ENCODE measurements at regions not wholly inside any gene's neighbourhood (a gene's known extent, or its start where the extent isn't known, plus 50 kb on each side); places are given as distances from the start of the nearest gene placed in this dataset.

DNA sequence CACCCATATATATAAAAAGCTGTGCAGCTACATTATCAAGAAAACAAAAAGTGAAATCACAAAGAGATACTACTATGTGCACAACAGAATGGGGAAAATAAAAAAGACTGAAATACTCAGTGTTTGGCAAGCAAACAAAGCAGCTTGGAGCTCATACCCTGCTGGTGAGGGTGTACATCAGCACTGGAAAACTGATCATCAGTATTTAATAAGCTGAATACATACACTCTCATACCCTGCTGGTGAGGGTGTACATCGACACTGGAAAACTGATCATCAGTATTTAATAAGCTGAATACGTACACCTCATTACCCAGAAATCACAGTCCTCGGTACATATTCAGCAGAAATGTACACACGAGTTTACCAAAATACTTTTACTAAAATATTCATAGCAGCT lies 220.8 kb downstream of the SPP2 start:
- Histone ChIP-seq H3K4me1 (ENCODE audit: control insufficient read depth, insufficient read depth, low read length) (peaks cover 37% of the 10 kb centered on the region), H3K27ac (ENCODE audit: low read length) (no peak overlapping the region), H3K36me3 (ENCODE audit: control insufficient read depth, insufficient read depth, low read length) (no peaks in the 10 kb centered on the region), H3K9me3 (ENCODE audit: control insufficient read depth, insufficient read depth, low read length) (no peaks in the 10 kb centered on the region), H3K4me3 (ENCODE audit: low read length) (no peak overlapping the region), H3K27me3 (ENCODE audit: control insufficient read depth, insufficient read depth, low read length) (no peaks in the 10 kb centered on the region)
- Mint-ChIP-seq H3K27me3 (ENCODE audit: low read depth in 2 of 2) (no peaks in the 10 kb centered on the region), H3K27ac (peak overlapping the region; percentile 80 to 92), H3K4me3 (peak overlapping the region; percentile 69), H3K36me3 (no peaks in the 10 kb centered on the region), H3K4me1 (peaks cover 68 to 72% of the 10 kb centered on the region in 2 donors), H3K9me3 (no peaks in the 10 kb centered on the region)
- 75% methylated on average over 4 of the region's 4 CpGs for WGBS (ENCODE audit: insufficient coverage)
- intact Hi-C loops (cut with micrococcal nuclease): loop anchor here (5.0 kb wide), 1 partner anchor 36 kb away; no protein-coding TSS in a partner anchor
- ATAC-seq: no peak
- no peak for DNase-seq
- TF ChIP-seq, protein P1, sequence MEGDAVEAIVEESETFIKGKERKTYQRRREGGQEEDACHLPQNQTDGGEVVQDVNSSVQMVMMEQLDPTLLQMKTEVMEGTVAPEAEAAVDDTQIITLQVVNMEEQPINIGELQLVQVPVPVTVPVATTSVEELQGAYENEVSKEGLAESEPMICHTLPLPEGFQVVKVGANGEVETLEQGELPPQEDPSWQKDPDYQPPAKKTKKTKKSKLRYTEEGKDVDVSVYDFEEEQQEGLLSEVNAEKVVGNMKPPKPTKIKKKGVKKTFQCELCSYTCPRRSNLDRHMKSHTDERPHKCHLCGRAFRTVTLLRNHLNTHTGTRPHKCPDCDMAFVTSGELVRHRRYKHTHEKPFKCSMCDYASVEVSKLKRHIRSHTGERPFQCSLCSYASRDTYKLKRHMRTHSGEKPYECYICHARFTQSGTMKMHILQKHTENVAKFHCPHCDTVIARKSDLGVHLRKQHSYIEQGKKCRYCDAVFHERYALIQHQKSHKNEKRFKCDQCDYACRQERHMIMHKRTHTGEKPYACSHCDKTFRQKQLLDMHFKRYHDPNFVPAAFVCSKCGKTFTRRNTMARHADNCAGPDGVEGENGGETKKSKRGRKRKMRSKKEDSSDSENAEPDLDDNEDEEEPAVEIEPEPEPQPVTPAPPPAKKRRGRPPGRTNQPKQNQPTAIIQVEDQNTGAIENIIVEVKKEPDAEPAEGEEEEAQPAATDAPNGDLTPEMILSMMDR (IDR thresholded peaks at IDR 0.05): no peak

GRCh38 chr2:234269769-234270204 lies 219.3 kb downstream of the SPP2 start:
- WGBS (ENCODE audit: insufficient coverage): 68% methylated on average over 2 of the region's 2 CpGs
- peak overlapping the region in 1 of 2 donors; percentile 17 for H3K27ac Mint-ChIP-seq
- intact Hi-C loops (cut with micrococcal nuclease): loop anchor here (5.0 kb wide), 1 partner anchor 38 kb away; no protein-coding TSS in a partner anchor

DNA sequence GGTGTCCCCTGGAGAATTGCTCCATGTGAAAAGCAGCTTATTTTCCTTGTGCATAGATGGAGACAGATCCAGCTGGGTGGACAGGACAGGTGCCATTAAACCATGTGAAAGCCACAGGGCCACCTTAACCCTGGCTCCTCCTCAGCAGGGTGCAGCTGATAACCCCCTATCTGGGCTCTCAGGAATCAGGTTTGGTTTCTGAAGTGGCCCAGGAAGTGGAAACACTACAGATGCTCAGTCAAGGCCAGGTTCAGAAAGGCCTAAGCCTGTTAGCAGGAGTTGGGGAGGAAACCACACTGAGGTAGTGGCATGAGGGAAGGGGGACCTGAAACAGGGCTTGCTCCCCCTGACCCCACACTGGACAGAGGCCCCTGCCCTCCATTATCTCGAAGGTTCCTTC lies 217.0 kb downstream of the SPP2 start:
- DNase-seq (no peak), ATAC-seq (no peak)
- intact Hi-C loops (cut with micrococcal nuclease): no loop called here
- Mint-ChIP-seq H3K4me3 (no peak overlapping the region), H3K27ac (no peak overlapping the region), H3K4me1 (peaks cover 39 to 43% of the 10 kb centered on the region in 2 donors), H3K9me3 (no peaks in the 10 kb centered on the region), H3K27me3 (ENCODE audit: low read depth in 2 of 2) (no peaks in the 10 kb centered on the region), H3K36me3 (no peaks in the 10 kb centered on the region)
- no peaks in the 10 kb centered on the region for H3K36me3 ChIP-seq (ENCODE audit: control insufficient read depth, insufficient read depth, low read length)
- TF ChIP-seq, protein P1 (IDR thresholded peaks at IDR 0.05): no peak
- H3K4me3 ChIP-seq (ENCODE audit: low read length): no peak overlapping the region
- H3K27ac ChIP-seq (ENCODE audit: low read length): no peak overlapping the region
- no peaks in the 10 kb centered on the region for H3K27me3 ChIP-seq (ENCODE audit: control insufficient read depth, insufficient read depth, low read length)
- peaks cover 14% of the 10 kb centered on the region for H3K4me1 ChIP-seq (ENCODE audit: control insufficient read depth, insufficient read depth, low read length)
- H3K9me3 ChIP-seq (ENCODE audit: control insufficient read depth, insufficient read depth, low read length): no peaks in the 10 kb centered on the region
- WGBS (ENCODE audit: insufficient coverage): 70% methylated on average over 1 of the region's 1 CpG

More at GRCh38 chr2:234269769-234270204, 219.3 kb downstream of the SPP2 start:
- no peaks in the 10 kb centered on the region for H3K27me3 ChIP-seq (ENCODE audit: control insufficient read depth, insufficient read depth, low read length)
- no peaks in the 10 kb centered on the region for H3K9me3 ChIP-seq (ENCODE audit: control insufficient read depth, insufficient read depth, low read length)
- Mint-ChIP-seq H3K9me3 (no peaks in the 10 kb centered on the region), H3K4me3 (no peak overlapping the region), H3K4me1 (peaks cover 60 to 64% of the 10 kb centered on the region in 2 donors), H3K27me3 (ENCODE audit: low read depth in 2 of 2) (no peaks in the 10 kb centered on the region), H3K36me3 (no peaks in the 10 kb centered on the region)
- TF ChIP-seq, protein P1 (IDR thresholded peaks at IDR 0.05): no peak
- no peak overlapping the region for H3K27ac ChIP-seq (ENCODE audit: low read length)
- no peak overlapping the region for H3K4me3 ChIP-seq (ENCODE audit: low read length)
- H3K36me3 ChIP-seq (ENCODE audit: control insufficient read depth, insufficient read depth, low read length): no peaks in the 10 kb centered on the region
- H3K4me1 ChIP-seq (ENCODE audit: control insufficient read depth, insufficient read depth, low read length): peaks cover 31% of the 10 kb centered on the region
- DNase-seq: no peak
- ATAC-seq: no peak

GRCh38 chr2:234266952-234267351 lies 216.4 kb downstream of the SPP2 start:
- Mint-ChIP-seq H3K9me3 (no peaks in the 10 kb centered on the region), H3K4me1 (peaks cover 37 to 38% of the 10 kb centered on the region in 2 donors), H3K27ac (peak overlapping the region in 1 of 2 donors; percentile 57), H3K27me3 (ENCODE audit: low read depth in 2 of 2) (no peaks in the 10 kb centered on the region), H3K36me3 (no peaks in the 10 kb centered on the region), H3K4me3 (no peak overlapping the region)
- H3K36me3 ChIP-seq (ENCODE audit: control insufficient read depth, insufficient read depth, low read length): no peaks in the 10 kb centered on the region
- H3K27me3 ChIP-seq (ENCODE audit: control insufficient read depth, insufficient read depth, low read length): no peaks in the 10 kb centered on the region
- no peak overlapping the region for H3K27ac ChIP-seq (ENCODE audit: low read length)
- DNase-seq (no peak), ATAC-seq (no peak)
- intact Hi-C loops (cut with micrococcal nuclease): no loop called here
- 60% methylated on average over 1 of the region's 1 CpG for WGBS (ENCODE audit: insufficient coverage)
- TF ChIP-seq, protein P1 (IDR thresholded peaks at IDR 0.05): no peak
- peaks cover 9% of the 10 kb centered on the region for H3K4me1 ChIP-seq (ENCODE audit: control insufficient read depth, insufficient read depth, low read length)
- H3K4me3 ChIP-seq (ENCODE audit: low read length): no peak overlapping the region
- no peaks in the 10 kb centered on the region for H3K9me3 ChIP-seq (ENCODE audit: control insufficient read depth, insufficient read depth, low read length)

Data from natural killer cell (primary cell).